ENCODE measurements at regions not wholly inside any gene's neighbourhood (a gene's known extent, or its start where the extent isn't known, plus 50 kb on each side); places are given as distances from the start of the nearest gene placed in this dataset.
A peak's percentile ranks its signal among the peaks of the same experiment; 100 is the strongest.

- H3K4me3 ChIP-seq (ENCODE audit: insufficient read depth, low read depth, low read length): no peak overlapping the region
- peak; percentile 85 for DNase-seq
- no peaks in the 10 kb centered on the region; the same call in 1 of the 2 replicates for H3K27me3 ChIP-seq (ENCODE audit: control insufficient read depth, insufficient read depth, low read length)
- no peaks in the 10 kb centered on the region for H3K36me3 ChIP-seq (replicated peaks; ENCODE audit: control insufficient read depth, insufficient read depth, low read length)
Measured at GRCh38 chr1:47569681-47570470, 132.0 kb downstream of the FOXD2 start.

GRCh38 chr1:47571161-47571560 lies 133.3 kb downstream of the FOXD2 start:
- Histone ChIP-seq H3K36me3 (replicated peaks; ENCODE audit: control insufficient read depth, insufficient read depth, low read length) (no peaks in the 10 kb centered on the region), H3K4me3 (ENCODE audit: insufficient read depth, low read depth, low read length) (no peak overlapping the region), H3K27me3 (ENCODE audit: control insufficient read depth, insufficient read depth, low read length) (no peaks in the 10 kb centered on the region; the same call in 1 of the 2 replicates)
- DNase-seq: no peak

GRCh38 chr1:47571952-47572351 lies 134.1 kb downstream of the FOXD2 start:
- H3K36me3 ChIP-seq (replicated peaks; ENCODE audit: control insufficient read depth, insufficient read depth, low read length): no peaks in the 10 kb centered on the region
- no peak for DNase-seq
- no peaks in the 10 kb centered on the region; the same call in 1 of the 2 replicates for H3K27me3 ChIP-seq (ENCODE audit: control insufficient read depth, insufficient read depth, low read length)
- H3K4me3 ChIP-seq (ENCODE audit: insufficient read depth, low read depth, low read length): no peak overlapping the region

GRCh38 chr1:47572731-47573430 lies 135.0 kb downstream of the FOXD2 start:
- DNase-seq: peak; percentile 80
- no peaks in the 10 kb centered on the region; the same call in 1 of the 2 replicates for H3K27me3 ChIP-seq (ENCODE audit: control insufficient read depth, insufficient read depth, low read length)
- H3K36me3 ChIP-seq (replicated peaks; ENCODE audit: control insufficient read depth, insufficient read depth, low read length): no peaks in the 10 kb centered on the region
- H3K4me3 ChIP-seq (ENCODE audit: insufficient read depth, low read depth, low read length): no peak overlapping the region

- DNase-seq: no peak
- no peak overlapping the region for H3K4me3 ChIP-seq (ENCODE audit: insufficient read depth, low read depth, low read length)
Measured at GRCh38 chr1:47574451-47575165, 136.8 kb downstream of the FOXD2 start.

GRCh38 chr1:47575855-47576757 lies 138.3 kb downstream of the FOXD2 start:
- Histone ChIP-seq H3K36me3 (replicated peaks; ENCODE audit: control insufficient read depth, insufficient read depth, low read length) (no peaks in the 10 kb centered on the region), H3K4me3 (ENCODE audit: insufficient read depth, low read depth, low read length) (no peak overlapping the region), H3K27me3 (ENCODE audit: control insufficient read depth, insufficient read depth, low read length) (no peaks in the 10 kb centered on the region; the same call in 1 of the 2 replicates)
- peak; percentile 60 for DNase-seq

More at GRCh38 chr1:47574451-47575165, 136.8 kb downstream of the FOXD2 start:
- Histone ChIP-seq H3K36me3 (replicated peaks; ENCODE audit: control insufficient read depth, insufficient read depth, low read length) (no peaks in the 10 kb centered on the region), H3K27me3 (ENCODE audit: control insufficient read depth, insufficient read depth, low read length) (no peaks in the 10 kb centered on the region; the same call in 1 of the 2 replicates)

- H3K36me3 ChIP-seq (replicated peaks; ENCODE audit: control insufficient read depth, insufficient read depth, low read length): no peaks in the 10 kb centered on the region
- DNase-seq: no peak
- H3K4me3 ChIP-seq (ENCODE audit: insufficient read depth, low read depth, low read length): no peak overlapping the region
- no peaks in the 10 kb centered on the region; the same call in 1 of the 2 replicates for H3K27me3 ChIP-seq (ENCODE audit: control insufficient read depth, insufficient read depth, low read length)
Measured at GRCh38 chr1:47576758-47577115, 138.9 kb downstream of the FOXD2 start.

- H3K27me3 ChIP-seq (ENCODE audit: control insufficient read depth, insufficient read depth, low read length): no peaks in the 10 kb centered on the region
- H3K36me3 ChIP-seq (replicated peaks; ENCODE audit: control insufficient read depth, insufficient read depth, low read length): no peaks in the 10 kb centered on the region
- no peak overlapping the region for H3K4me3 ChIP-seq (ENCODE audit: insufficient read depth, low read depth, low read length)
- DNase-seq: no peak
Measured at GRCh38 chr1:47577303-47578025, 139.6 kb downstream of the FOXD2 start.

- H3K4me3 ChIP-seq (ENCODE audit: insufficient read depth, low read depth, low read length): no peak overlapping the region
- H3K27me3 ChIP-seq (ENCODE audit: control insufficient read depth, insufficient read depth, low read length): no peaks in the 10 kb centered on the region
- DNase-seq: peak; percentile 60
- no peaks in the 10 kb centered on the region for H3K36me3 ChIP-seq (replicated peaks; ENCODE audit: control insufficient read depth, insufficient read depth, low read length)
Measured at GRCh38 chr1:47578026-47578720, 140.3 kb downstream of the FOXD2 start.

- DNase-seq: no peak
- no peaks in the 10 kb centered on the region for H3K36me3 ChIP-seq (replicated peaks; ENCODE audit: control insufficient read depth, insufficient read depth, low read length)
- no peak overlapping the region for H3K4me3 ChIP-seq (ENCODE audit: insufficient read depth, low read depth, low read length)
- H3K27me3 ChIP-seq (ENCODE audit: control insufficient read depth, insufficient read depth, low read length): no peaks in the 10 kb centered on the region
Measured at GRCh38 chr1:47578721-47579419, 141.0 kb downstream of the FOXD2 start.

- no peak for DNase-seq
- Histone ChIP-seq H3K4me3 (ENCODE audit: insufficient read depth, low read depth, low read length) (no peak overlapping the region), H3K27me3 (ENCODE audit: control insufficient read depth, insufficient read depth, low read length) (no peaks in the 10 kb centered on the region), H3K36me3 (replicated peaks; ENCODE audit: control insufficient read depth, insufficient read depth, low read length) (no peaks in the 10 kb centered on the region)
Measured at GRCh38 chr1:47579809-47580208, 142.0 kb downstream of the FOXD2 start.

GRCh38 chr1:47580451-47580995 lies 142.7 kb downstream of the FOXD2 start:
- DNase-seq: no peak
- no peaks in the 10 kb centered on the region for H3K36me3 ChIP-seq (replicated peaks; ENCODE audit: control insufficient read depth, insufficient read depth, low read length)
- H3K4me3 ChIP-seq (ENCODE audit: insufficient read depth, low read depth, low read length): no peak overlapping the region
- H3K27me3 ChIP-seq (ENCODE audit: control insufficient read depth, insufficient read depth, low read length): no peaks in the 10 kb centered on the region
